ENCODE measurements at regions not wholly inside any gene's neighbourhood (a gene's known extent, or its start where the extent isn't known, plus 50 kb on each side); places are given as distances from the start of the nearest gene placed in this dataset.

GRCh38 chr3:118781232-118781631 lies 253.4 kb downstream of the IGSF11 start:
- Histone ChIP-seq H3K23ac (ENCODE audit: insufficient read length) (no peak overlapping the region), H2BK12ac (ENCODE audit: low read depth, low read length) (no peak overlapping the region), H3K4me1 (replicated peaks in 1 of 4; ENCODE audit: control insufficient read depth in 3 of 4, insufficient read depth in 4 of 4, low read length in 3 of 4) (peaks cover 0 to 4% (median 0%) of the 10 kb centered on the region in 4 experiments; a peak in 1 of 7 replicates), H4K5ac (ENCODE audit: insufficient read length, low read depth, low read length) (no peak overlapping the region), H2BK120ac (replicated peaks; ENCODE audit: low read depth, low read length) (no peak overlapping the region), H2BK20ac (ENCODE audit: low read length) (no peak overlapping the region), H2AFZ (ENCODE audit: low read length) (no peak overlapping the region), H3K79me1 (ENCODE audit: low read depth, low read length) (no peaks in the 10 kb centered on the region), H2BK5ac (ENCODE audit: low read depth, low read length) (no peak overlapping the region), H3K27me3 (replicated peaks in 1 of 4; ENCODE audit: control insufficient read depth in 3 of 4, extremely low read depth in 1 of 4, insufficient read depth in 3 of 4, low read length in 3 of 4) (no peaks in the 10 kb centered on the region), H3K56ac (replicated peaks; ENCODE audit: insufficient read length, low read depth, low read length) (no peak overlapping the region), H3K36me3 (ENCODE audit: control insufficient read depth in 2 of 4, insufficient read depth in 4 of 4, low read length in 3 of 4) (no peaks in the 10 kb centered on the region), H3K27ac (ENCODE audit: low read depth, low read length) (no peak overlapping the region), H3K23me2 (ENCODE audit: low read depth, low read length) (no peaks in the 10 kb centered on the region), H3K9me3 (ENCODE audit: insufficient read depth in 2 of 2, low read depth in 1 of 2, low read length in 1 of 2) (no peaks in the 10 kb centered on the region), H3K14ac (ENCODE audit: insufficient read length) (no peak overlapping the region), H3K18ac (ENCODE audit: extremely low read depth, low read length) (no peak overlapping the region), H2AK5ac (ENCODE audit: low read depth, low read length) (no peak overlapping the region), H4K20me1 (replicated peaks in 1 of 2; ENCODE audit: control insufficient read depth in 1 of 2, insufficient read depth in 2 of 2, low read length in 2 of 2) (no peaks in the 10 kb centered on the region), H4K91ac (replicated peaks; ENCODE audit: insufficient read length, low read length) (no peak overlapping the region), H3K4me2 (ENCODE audit: insufficient read depth in 1 of 2, low read depth in 2 of 2, low read length in 2 of 2) (no peak overlapping the region), H3K4ac (replicated peaks; ENCODE audit: insufficient read length, low read depth, low read length) (no peak overlapping the region), H3K79me2 (ENCODE audit: control insufficient read depth in 1 of 2, insufficient read depth in 2 of 2, low read length in 2 of 2) (no peaks in the 10 kb centered on the region), H4K8ac (ENCODE audit: extremely low read depth, insufficient read depth, low read length) (no peak overlapping the region), H3K4me3 (ENCODE audit: extremely low read depth in 1 of 4, insufficient read depth in 2 of 4, low read depth in 3 of 4, low read length in 4 of 4) (no peak overlapping the region), H3K9ac (replicated peaks in 1 of 4; ENCODE audit: extremely low read depth in 1 of 4, low read depth in 3 of 4, low read length in 3 of 4) (no peak overlapping the region), H2BK15ac (ENCODE audit: low read length) (no peak overlapping the region)
- no peak for FAIRE-seq
- ChIA-PET CTCF (ENCODE audit: partially characterized antibody) (no interaction called here), POLR2A (ENCODE audit: partially characterized antibody) (no interaction called here)
- no peak for DNase-seq (ENCODE audit: low read depth in 1 of 2, low spot score in 2 of 2)
- 93% methylated on average over 3 of the region's 3 CpGs; no CpG with 5 or more reads in 1 of the 2 experiments for WGBS, 2 experiments (ENCODE audit: extremely low coverage in 1 of 2, insufficient coverage in 1 of 2, insufficient read length in 1 of 2, insufficient replicate concordance in 2 of 2, low coverage in 1 of 2, low lambda C conversion rate in 2 of 2, missing lambda C conversion rate in 1 of 2)
- no peak for TF ChIP-seq CHD7 (IDR thresholded peaks at IDR 0.05; ENCODE audit: insufficient replicate concordance, low read length)
